Left lung (tissue), 4 donors: ENCODE measurements at regions not wholly inside any gene's neighbourhood (a gene's known extent, or its start where the extent isn't known, plus 50 kb on each side); places are given as distances from the start of the nearest gene placed in this dataset.
A peak's percentile ranks its signal among the peaks of the same experiment; 100 is the strongest.
"Not testable (repeated sequence)": the region's sequence is repeated elsewhere in the genome, so short reads cannot be mapped to it uniquely, and the experiment has no call there.

Experiments
- ATAC-seq: fragments of 200-7000 bp; cut with Tn5 transposase; one replicate; pipeline ENCODE4 v1.9.1; 2020; ENCODE audit warnings: moderate library complexity
- DNase-seq, 4 donors: peaks; one replicate each; pipeline ENCODE4 v3.0.0-alpha.2; 2013 to 2020
- H3K27ac ChIP-seq, 2 donors: fragments of 200-600 bp; sonication (generic) in 1 of 2; one replicate each; pipeline versions ENCODE4 v1.5.0 to v1.8.0; 2020 to 2021
- H3K27me3 ChIP-seq, 2 donors: fragments of 200-600 bp; sonication (generic) in 1 of 2; one replicate each; pipeline versions ENCODE4 v1.5.0 to v1.8.0; 2020 to 2021
- H3K36me3 ChIP-seq, 2 donors: fragments of 200-600 bp; sonication (generic) in 1 of 2; one replicate each; pipeline versions ENCODE4 v1.5.0 to v1.8.0; 2020 to 2021
- H3K4me1 ChIP-seq, 2 donors: fragments of 200-600 bp; one replicate each; pipeline ENCODE4 v1.8.0; 2021
- H3K4me3 ChIP-seq, 2 donors: fragments of 200-600 bp; sonication (generic) in 1 of 2; one replicate each; pipeline versions ENCODE4 v1.5.0 to v1.8.0; 2020 to 2021; ENCODE audit warnings: mild to moderate bottlenecking in 1 of 2
- H3K9me3 ChIP-seq, 2 donors: fragments of 200-600 bp; sonication (generic) in 1 of 2; one replicate each; pipeline versions ENCODE4 v1.5.0 to v1.8.0; 2020 to 2021
- intact Hi-C, 2 donors: fragments of 100-400 bp; cut with DNase I; formaldehyde crosslinking; loops; one replicate each; pipeline versions ENCODE4 v1.11.2 to v1.14.2; 2022
- TF ChIP-seq, protein P1 (sequence below), 2 donors: fragments of 200-600 bp; sonication (generic) in 1 of 2; IDR thresholded peaks; one replicate each; pipeline versions ENCODE4 v1.5.0 to v1.8.0; 2021; ENCODE audit warnings: antibody characterized with exemption in 2 of 2
- donor health status: DM: no; HTN: yes; CAD: no.
- donor health status: DM: no; HTN: no; CAD: no.

DNA sequence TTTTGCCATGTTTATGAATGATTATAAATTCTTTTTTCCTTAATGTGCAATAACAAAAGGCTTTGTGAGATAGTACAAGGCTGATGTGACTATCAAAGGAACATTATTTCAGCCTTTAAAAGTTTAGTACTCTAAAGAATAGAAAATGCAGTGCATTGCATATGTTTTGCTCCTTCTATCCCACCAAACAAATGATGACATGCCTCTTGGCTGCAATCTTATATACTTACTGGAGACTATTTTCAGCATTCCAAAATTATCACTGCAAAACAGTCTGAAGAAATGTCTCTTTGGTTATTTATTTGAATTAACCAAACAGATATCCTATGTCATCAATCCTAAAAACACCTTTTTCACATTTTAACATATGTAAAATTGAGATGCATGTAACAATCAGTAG lies 776.5 kb upstream of the SPRY2 start:
- DNase-seq, result no peak

DNA sequence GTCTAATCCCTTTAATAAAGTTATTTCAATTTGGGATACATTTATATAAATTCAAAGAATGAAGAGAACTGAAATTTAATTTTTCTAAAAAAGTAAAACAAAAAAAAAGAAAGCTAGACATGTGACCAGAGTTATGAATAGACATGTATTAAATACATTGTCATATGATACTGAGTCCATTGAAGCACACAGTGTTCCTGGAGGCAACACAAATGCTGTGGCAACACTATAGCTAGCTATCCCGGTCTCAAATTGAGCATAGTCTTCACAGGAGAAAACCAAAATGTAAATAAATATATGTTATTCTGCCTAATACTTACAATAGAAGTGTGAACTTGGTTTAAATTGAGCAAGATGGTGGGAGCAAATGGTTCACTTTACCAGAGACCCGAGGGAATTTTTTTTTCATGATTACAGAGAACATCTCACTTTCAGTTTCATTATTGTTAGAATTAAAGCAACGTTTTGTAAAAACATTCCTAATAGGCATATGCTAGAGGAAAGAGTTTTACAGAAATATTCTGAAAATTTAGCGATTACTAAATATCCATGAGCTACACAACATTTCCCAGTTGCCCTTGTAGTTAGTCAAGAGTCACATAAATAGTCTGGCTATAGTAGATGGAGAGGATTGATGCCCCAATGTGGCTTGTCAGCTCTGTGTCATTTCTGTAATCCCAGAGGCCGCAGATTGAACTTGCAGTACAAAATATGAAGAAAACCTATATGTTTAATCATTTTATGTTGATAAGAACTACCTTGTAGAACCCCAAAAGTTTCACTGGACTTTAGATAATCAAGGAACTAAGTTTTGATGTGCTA lies 775.7 kb upstream of the SPRY2 start:
- intact Hi-C loops, result no loop called here
- H3K4me3 ChIP-seq, result no peak overlapping the region
- no peaks in the 10 kb centered on the region for H3K9me3 ChIP-seq
- TF ChIP-seq, protein P1, sequence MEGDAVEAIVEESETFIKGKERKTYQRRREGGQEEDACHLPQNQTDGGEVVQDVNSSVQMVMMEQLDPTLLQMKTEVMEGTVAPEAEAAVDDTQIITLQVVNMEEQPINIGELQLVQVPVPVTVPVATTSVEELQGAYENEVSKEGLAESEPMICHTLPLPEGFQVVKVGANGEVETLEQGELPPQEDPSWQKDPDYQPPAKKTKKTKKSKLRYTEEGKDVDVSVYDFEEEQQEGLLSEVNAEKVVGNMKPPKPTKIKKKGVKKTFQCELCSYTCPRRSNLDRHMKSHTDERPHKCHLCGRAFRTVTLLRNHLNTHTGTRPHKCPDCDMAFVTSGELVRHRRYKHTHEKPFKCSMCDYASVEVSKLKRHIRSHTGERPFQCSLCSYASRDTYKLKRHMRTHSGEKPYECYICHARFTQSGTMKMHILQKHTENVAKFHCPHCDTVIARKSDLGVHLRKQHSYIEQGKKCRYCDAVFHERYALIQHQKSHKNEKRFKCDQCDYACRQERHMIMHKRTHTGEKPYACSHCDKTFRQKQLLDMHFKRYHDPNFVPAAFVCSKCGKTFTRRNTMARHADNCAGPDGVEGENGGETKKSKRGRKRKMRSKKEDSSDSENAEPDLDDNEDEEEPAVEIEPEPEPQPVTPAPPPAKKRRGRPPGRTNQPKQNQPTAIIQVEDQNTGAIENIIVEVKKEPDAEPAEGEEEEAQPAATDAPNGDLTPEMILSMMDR (IDR thresholded peaks at IDR 0.05), result no peak
- H3K36me3 ChIP-seq, result no peaks in the 10 kb centered on the region
- ATAC-seq (no peak), DNase-seq (no peak)
- no peaks in the 10 kb centered on the region for H3K27me3 ChIP-seq
- no peaks in the 10 kb centered on the region for H3K4me1 ChIP-seq
- H3K27ac ChIP-seq, result no peak overlapping the region

More for the DNA sequence above, 776.5 kb upstream of the SPRY2 start:
- Histone ChIP-seq H3K27me3 (no peaks in the 10 kb centered on the region), H3K36me3 (no peaks in the 10 kb centered on the region), H3K4me1 (no peaks in the 10 kb centered on the region), H3K27ac (no peak overlapping the region), H3K9me3 (no peaks in the 10 kb centered on the region), H3K4me3 (no peak overlapping the region)
- TF ChIP-seq, protein P1 (IDR thresholded peaks at IDR 0.05), result no peak
- intact Hi-C loops, result no loop called here
- ATAC-seq, result no peak

DNA sequence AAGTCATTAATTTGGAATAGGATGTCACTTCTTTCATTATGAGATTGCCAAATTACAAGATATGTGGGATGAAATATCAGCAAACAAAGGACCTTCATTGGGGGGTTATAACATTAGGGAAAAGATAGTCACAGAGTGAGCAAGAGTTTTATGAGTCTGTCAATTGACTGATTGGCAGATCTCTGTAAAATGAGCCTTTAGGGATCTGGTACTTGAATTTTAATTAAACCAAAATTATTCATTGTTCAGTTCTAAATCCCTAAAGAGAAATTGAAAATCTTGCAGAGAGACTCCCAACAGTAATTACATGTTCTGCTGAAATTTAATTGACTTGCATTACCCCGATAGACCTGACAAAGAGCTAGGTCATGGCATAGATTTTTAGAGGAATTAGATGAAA lies 768.1 kb upstream of the SPRY2 start:
- Histone ChIP-seq H3K27ac (no peak overlapping the region), H3K27me3 (no peaks in the 10 kb centered on the region), H3K4me1 (no peaks in the 10 kb centered on the region), H3K4me3 (no peak overlapping the region), H3K36me3 (no peaks in the 10 kb centered on the region), H3K9me3 (no peaks in the 10 kb centered on the region)
- ATAC-seq (no peak), DNase-seq (no peak)
- intact Hi-C loops, result no loop called here
- TF ChIP-seq, protein P1 (IDR thresholded peaks at IDR 0.05), result no peak

DNA sequence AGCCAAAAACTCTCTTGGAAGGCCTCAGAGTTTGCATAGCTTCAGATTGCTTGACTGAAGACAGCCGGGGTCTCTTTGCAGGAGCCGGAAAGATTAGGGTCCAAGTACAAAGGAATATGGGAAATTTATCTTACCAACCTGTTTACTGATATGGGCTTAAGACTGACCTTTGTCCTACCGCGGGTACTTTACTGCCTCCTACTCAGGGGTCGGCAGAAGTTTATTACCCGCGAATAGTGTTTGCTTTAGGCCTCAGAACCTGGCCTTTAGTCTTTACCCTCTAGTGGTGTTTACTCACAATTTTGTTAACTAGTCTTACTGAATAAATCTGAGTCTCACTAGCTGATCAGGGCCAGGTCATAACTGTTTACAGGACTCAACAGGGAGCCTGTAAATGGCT lies 765.4 kb upstream of the SPRY2 start:
- Histone ChIP-seq H3K27ac (no peak overlapping the region), H3K4me1 (no peaks in the 10 kb centered on the region), H3K9me3 (no peaks in the 10 kb centered on the region), H3K27me3 (no peaks in the 10 kb centered on the region), H3K4me3 (no peak overlapping the region), H3K36me3 (no peaks in the 10 kb centered on the region)
- ATAC-seq (no peak), DNase-seq (no peak)
- intact Hi-C loops, result no loop called here
- TF ChIP-seq, protein P1 (IDR thresholded peaks at IDR 0.05), result no peak

DNA sequence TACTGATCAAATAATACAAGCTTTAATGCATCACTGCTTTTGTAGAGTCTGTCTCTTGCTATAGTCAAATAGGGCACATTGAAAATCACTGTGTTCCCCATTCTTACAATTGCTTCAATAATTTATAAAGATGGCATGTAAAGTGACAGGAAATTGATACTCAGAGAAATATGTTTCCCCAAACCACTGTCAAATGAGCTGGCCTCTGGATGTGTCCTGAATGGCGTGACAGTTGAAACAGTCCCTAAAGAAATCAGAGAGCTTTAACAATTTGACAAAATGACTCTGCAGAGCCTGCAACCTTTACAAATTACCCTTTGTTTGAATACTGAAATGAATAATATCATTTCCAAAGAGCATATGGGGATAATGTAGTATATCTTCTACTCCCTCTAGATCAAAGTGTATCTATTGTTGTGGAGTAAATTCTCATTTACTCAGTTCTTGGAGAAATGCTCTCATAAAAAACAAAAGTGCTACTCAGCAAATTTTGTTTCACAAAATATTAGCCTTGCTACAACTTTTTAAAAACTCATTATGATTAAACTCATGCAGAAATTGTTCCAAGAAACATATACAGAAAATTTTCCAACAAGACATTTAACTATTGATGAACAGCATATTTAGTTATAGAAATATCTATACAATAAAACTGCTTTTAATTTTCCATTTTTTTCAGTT lies 763.2 kb upstream of the SPRY2 start:
- no peaks in the 10 kb centered on the region for H3K27me3 ChIP-seq
- ATAC-seq (no peak), DNase-seq (no peak)
- TF ChIP-seq, protein P1 (IDR thresholded peaks at IDR 0.05), result no peak
- H3K9me3 ChIP-seq, result peaks cover 0 to 4% of the 10 kb centered on the region in 2 donors
- H3K4me1 ChIP-seq, result no peaks in the 10 kb centered on the region
- H3K4me3 ChIP-seq, result no peak overlapping the region
- intact Hi-C loops, result no loop called here
- H3K36me3 ChIP-seq, result no peaks in the 10 kb centered on the region
- no peak overlapping the region for H3K27ac ChIP-seq

DNA sequence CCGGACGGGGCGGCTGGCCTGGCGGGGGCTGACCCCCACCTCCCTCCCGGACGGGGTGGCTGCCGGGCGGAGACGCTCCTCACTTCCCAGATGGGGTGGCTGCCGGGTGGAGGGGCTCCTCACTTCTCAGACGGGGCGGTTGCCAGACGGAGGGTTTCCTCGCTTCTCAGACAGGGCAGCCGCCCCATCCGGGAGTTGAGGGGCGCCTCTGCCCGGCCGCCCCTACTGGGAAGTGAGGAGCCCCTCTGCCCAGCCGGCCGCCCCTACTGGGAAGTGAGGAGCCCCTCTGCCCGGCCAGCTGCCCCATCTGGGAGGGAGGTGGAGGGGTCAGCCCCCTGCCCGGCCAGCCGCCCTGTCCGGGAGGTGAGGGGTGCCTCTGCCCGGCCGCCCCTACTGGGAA lies 761.1 kb upstream of the SPRY2 start:
- ATAC-seq, H3K9me3 ChIP-seq, H3K27me3 ChIP-seq, H3K4me1 ChIP-seq, H3K27ac ChIP-seq, intact Hi-C loops, H3K4me3 ChIP-seq, H3K36me3 ChIP-seq: not testable (repeated sequence)
- peak in 1 of 4 donors; percentile 55 for DNase-seq
